HG03432 (cell line): ENCODE measurements at regions not wholly inside any gene's neighbourhood (a gene's known extent, or its start where the extent isn't known, plus 50 kb on each side); places are given as distances from the start of the nearest gene placed in this dataset.

Source experiments
- ATAC-seq: cut with Tn5 transposase; IDR thresholded peaks from one replicate; pipeline ENCODE4 v1.9.1; 2021; ENCODE audit warnings: mild to moderate bottlenecking, moderate library complexity; ENCODE audit not compliant: unreplicated experiment

GRCh38 chr10:6781133-6781770 lies 201.2 kb upstream of the PRKCQ start:
- peak; percentile 75 for ATAC-seq

DNA sequence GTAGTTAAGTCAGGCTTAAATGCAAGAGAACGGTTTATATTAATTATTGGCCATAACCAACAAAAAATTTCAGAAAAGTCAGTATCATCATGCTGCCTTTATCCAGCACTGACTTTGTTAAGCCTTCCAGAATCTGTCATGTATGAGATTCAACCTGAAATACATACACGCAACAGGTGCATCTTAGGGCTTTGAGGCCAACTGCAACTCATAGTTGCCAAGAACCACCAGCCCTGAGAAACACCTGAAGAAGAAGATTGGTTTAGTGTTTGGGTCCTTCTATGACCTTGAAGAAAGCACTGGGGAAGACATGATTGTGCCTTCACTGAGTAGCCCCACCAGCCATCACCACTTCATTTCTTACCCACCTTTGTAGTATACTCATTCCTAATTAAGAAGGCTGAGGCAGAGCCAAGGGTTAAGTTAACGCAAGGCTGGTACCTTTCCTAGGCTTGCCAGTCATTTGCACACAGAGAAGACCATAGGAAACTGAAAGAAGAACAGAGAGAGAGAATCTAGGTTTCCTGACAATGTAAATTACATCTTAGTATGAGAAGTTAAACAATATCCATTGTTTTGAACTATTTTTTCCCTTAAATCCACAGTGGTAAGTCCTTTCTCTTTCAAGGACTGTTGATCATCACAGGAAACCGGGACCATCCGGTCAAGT lies 200.1 kb upstream of the PRKCQ start:
- ATAC-seq: no peak

DNA sequence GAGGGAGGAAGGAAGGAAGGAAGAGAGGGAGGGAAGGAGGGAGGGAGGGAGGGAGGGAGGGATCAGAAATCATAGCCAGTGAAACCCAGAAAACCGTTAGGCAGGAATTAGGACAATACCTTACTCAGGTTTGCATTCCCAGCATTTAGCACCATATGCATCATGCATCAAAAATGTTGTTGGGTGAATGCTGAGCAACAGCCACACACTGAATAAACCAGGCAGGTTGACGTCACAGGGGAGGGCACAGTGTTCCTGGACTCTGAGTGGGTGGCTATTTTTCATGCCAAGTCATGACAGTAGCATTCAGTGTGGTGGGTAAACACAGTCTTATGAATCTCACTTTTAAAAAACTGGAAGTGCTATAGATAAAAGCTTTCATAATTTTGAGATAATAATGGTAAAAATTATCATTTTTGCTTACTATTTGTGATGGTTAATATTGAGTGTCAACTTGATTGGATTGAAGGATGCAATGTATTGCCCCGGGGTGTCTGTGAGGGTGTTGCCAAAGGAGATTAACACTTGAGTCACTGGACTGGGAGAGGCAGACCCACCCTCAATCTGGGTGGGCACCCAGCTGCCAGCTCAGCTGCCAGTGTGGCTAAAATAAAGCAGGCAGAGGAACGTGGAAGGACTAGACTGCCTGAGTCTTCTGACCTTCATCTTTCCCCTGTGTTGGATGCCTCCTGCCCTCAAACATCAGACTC lies 199.1 kb upstream of the PRKCQ start:
- ATAC-seq: no peak

- no peak for ATAC-seq
Observed at GRCh38 chr10:6776170-6776569, 196.1 kb upstream of the PRKCQ start.

GRCh38 chr10:6774406-6774805 lies 194.3 kb upstream of the PRKCQ start:
- ATAC-seq: no peak

GRCh38 chr10:6771331-6771730 lies 191.3 kb upstream of the PRKCQ start:
- no peak for ATAC-seq

- ATAC-seq: no peak
Observed at GRCh38 chr10:6770846-6771245, 190.8 kb upstream of the PRKCQ start.

DNA sequence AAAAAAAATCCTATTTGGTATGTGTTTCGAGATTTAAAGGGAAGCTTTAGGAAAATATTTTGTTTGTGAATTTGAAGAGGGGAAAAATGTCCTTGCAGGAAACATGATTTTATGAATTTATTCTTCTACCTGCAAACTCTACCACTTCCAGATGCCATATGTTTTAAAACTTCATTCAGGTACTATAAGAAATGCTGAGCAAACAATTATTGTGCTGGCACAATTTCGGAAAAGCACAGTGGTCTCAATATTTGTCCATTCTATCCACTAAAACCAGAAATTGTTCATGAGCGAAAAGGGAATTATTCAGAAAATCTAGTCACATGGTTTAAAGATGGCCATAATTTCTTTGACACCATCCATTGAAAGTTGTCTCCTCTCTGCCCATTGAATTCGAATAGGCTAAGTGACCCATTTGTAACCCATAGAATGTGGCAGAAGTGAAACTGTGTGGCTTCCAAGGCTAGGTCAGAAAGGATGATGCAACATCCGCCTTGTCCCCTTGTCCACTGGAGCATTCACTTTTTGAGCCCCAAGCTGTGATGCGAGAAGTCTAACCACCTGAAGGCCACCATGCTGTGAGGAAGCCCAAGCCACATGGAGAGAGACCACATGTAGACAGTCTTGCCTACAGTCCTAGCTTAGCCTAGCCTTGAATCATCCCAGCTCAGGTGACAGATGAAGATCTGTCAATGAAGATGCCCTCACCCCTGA lies 189.8 kb upstream of the PRKCQ start:
- no peak for ATAC-seq

DNA sequence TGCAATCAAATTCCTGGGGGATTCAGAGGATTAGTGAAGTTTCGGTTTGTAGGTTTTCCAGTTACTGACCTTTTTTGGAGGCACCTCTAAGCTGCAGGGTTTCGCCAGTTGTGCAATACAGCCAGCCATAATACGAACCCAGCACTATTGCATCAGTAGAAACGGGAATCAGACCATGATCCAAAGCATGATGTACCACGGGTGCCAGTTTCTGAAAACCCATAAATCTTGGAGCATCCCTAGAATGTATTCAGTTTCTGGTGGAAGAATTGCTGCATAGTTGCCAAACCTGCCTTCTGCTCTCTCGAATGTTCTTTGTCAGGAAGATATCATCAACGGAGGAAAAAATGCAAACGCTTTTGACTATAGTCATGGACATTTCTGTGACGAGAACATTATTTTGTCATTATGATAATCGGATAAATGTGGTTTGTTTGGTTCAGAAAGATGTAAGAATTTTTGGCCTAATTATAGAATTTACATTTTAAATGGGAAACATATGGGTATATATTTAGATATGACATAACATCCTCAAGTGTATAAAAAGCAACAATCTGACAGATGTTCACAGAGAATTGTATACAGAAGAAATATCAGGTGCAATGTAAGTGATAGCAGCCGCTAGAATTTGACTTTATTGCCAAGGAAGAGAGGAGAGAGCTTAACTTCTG lies 186.2 kb upstream of the PRKCQ start:
- no peak for ATAC-seq

DNA sequence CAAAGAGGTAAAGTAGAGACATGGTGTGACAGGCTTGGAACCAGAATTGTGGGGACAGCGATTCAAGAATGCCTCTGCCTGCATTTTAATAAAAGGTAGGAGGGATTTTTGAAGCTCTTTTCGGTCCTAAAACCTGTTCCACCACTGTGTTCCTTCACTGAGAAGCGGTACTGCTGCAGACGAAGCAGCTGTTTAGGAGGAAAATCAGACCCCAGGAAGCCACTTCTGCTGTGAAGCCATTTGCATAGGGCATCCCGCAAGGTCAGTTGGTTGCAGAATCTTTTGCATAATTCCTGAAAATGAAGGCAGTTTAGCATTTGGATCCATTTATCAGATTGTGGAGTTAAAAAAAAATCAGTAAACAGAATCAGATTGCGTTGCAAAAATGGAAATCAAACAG lies 183.3 kb upstream of the PRKCQ start:
- ATAC-seq: no peak

GRCh38 chr10:6763001-6763400 lies 182.9 kb upstream of the PRKCQ start:
- ATAC-seq: no peak

DNA sequence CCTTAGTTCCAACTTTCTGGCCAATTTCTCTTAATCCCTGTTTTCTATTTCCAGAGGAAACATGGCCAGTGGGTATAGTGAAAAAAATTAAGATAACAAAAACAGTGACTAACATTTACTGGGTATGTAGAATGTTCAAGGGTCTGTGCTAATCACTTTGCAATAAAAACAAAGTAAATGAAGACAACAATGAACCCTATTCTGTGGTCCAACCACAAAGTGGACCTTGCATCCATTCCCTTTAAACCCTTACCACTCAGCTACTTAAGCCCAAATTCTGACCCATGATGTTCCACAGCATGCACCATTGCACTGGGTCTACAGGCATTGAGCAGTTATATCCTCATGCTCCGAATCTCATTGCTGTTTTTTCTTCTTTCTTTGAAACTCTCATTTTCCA lies 179.9 kb upstream of the PRKCQ start:
- ATAC-seq: no peak

DNA sequence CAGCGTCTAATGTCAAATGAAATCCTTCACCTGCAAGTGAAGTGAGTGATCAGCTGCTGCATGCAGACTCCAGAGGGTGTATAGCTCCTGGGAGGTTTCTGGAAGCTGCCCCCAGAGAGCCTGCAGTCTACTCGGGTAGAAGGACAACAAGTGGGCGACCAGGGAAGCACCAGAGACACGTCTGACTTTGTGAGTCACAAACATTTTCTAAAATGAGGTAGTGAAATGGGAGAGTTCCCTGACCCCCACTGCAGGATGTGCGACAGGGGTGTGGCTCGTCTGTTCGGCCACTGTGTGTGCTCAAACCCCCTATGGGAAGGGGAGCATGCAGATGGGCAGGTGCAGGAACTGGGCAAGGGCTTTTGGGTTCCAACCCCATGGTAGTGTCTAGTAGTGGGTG lies 177.1 kb upstream of the PRKCQ start:
- ATAC-seq: no peak

- ATAC-seq: no peak
Observed at GRCh38 chr10:6756716-6757115, 176.6 kb upstream of the PRKCQ start.

GRCh38 chr10:6755781-6756460 lies 175.8 kb upstream of the PRKCQ start:
- ATAC-seq: no peak

GRCh38 chr10:6753644-6754043 lies 173.6 kb upstream of the PRKCQ start:
- ATAC-seq: no peak

DNA sequence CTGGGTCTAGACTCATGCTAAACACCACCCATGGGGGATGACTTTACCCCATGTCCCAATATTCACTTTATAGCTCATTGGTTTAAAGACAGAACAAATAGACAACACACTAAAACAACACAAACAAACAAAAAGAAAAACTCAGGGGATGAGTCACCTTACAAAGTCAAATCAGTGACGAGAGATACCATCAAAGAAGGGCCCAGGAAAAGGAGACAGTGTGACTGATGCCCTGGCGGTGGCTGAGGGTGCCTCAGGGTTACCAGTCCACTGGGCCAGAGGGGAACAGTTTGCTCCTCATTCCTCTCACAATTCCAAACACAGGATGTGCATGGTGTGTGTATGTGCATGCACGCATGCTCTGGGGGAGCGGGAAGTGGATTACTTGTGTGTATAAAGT lies 171.3 kb upstream of the PRKCQ start:
- ATAC-seq: no peak

DNA sequence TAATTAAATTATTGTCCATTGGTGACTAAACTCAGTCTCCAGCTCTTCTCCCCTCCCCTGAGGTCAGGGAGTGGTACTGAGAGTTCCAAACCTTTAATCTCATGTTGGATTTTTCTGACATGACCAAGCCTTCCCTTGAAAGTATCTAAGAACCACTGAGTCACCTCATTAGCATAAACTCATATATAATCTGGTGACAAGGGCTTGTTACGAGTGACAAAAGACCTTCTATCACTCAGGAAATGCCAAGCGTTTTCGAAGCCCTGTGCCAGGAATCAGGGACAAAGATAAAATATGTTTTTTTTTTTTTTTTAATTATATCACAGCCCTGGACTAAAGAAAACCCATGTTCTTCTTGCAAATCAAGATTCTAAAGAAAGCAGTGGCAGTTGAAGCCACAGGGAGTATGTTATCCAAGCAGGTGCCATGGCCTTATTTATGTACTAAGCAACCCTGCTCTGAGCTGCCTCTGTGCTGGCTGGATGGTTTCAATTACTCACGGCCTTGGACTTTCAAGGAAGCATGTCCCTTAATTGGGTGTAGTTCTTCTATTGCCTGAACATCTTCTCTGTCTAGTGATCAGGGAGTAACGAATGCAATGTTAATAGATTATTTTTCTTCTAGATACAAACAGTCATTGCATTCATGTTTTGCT lies 169.0 kb upstream of the PRKCQ start:
- no peak for ATAC-seq

DNA sequence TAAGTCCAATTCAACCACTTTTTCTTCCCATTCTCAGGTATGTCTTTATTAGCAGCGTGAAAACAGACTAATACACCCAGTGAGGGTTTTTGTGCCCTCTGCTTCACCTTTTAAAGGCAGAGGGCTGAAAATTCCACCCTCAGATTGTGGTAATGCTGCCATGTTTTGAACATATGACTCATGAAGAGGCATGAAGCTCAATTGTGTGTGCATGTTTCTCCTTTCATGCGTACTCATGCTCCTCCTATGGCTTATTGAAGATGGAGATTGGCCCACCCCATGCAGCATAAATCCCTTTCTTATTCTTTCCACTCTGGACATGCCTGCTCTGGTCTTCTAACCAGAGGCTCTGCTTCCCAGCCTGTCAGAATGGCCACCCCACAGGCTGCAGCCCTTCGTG lies 168.0 kb upstream of the PRKCQ start:
- no peak for ATAC-seq

DNA sequence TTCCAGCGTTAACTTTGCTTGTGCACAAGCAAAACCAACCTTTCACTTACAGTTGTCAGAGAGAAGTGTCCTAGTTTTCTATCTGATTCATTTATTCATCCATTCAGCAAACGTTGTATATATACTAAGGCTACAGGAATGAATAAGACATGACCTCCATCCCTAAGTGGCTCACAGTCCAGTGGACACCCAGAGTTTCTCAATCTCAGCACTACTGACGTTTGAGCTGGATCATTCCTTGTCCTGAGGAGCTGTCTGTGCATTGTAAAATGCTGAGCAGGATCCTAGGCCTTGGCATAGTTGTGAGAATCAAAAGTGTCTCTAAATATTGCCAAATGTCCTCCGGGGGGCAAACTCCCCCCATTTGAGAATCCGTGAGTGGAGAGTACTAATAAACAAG lies 166.7 kb upstream of the PRKCQ start:
- ATAC-seq: no peak
